ENCODE measurements at regions not wholly inside any gene's neighbourhood (a gene's known extent, or its start where the extent isn't known, plus 50 kb on each side); places are given as distances from the start of the nearest gene placed in this dataset.

DNA sequence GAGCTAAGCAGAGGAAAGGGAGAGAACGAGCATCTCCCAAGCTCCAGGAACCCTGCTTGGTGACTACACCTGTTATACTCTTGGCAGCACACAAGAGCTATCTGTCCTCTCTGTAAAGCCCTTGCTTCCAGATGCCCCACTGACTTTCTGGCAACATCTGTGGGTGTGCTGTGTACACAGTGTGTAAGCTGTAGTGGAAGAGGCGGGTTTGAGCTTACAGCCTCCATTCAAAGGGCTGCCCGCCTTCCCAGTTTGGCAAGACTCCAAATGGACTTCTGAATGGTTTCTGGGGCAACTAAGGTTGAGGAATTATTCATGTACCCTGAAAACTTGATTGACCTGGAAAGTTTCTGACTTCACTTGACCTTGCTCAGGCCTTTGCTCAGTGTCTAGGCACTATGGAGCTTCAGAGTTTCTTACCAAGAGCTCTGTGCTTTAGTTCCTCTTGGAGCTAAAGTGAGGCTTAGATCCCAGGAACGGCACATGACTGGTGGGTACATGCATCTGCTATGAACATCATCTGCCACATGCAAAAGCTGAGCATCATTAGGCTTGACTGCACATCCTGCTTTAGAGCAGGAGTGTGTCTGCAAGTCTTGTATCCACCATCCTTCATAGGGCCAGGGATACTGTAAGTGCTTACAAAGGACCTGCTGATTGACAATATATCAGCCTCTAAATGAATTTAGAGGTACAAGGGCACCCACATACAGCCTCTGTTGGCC, 290.9 kb upstream of the SIX2 start:
- no peak for DNase-seq

DNA sequence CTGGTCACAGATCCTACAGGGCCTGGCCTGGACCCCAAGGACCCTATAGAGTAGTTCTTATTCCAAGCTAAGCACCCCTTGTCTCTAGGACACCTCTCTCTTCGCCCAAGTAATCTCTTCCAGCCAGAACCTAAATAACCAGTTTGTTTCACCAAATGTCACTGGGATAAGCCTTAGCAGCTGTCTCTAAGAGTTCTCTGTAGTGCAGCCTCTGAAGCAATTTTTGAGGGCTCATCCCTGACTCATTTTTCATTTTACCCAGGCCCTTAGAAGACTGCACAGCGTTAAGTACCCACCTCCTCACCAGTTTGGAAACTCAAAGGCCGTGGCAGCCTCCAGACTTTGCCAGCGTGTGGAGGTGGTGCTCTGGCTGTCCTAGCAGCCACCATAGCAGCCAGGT, 290.1 kb upstream of the SIX2 start:
- DNase-seq, result no peak

DNA sequence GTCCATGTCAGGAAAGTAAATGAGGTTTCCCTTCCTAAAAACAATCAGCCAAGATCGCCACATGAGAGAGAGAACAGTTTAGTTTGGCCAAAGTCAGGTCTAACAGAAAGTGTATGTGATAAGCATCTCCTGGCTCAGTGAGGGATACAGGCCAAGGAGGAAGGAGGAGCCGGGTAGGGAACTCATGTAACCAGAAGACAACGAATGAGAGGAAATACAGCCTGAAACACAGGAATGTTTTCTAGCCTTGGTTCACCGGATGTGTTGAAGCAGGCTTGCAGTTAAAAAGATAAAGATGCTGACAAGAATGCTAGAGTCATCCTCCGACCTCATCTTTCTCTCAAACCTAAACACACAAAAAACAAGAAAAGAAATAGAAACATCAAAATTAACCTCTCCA, 283.9 kb upstream of the SIX2 start:
- peak; percentile 34 for DNase-seq

DNA sequence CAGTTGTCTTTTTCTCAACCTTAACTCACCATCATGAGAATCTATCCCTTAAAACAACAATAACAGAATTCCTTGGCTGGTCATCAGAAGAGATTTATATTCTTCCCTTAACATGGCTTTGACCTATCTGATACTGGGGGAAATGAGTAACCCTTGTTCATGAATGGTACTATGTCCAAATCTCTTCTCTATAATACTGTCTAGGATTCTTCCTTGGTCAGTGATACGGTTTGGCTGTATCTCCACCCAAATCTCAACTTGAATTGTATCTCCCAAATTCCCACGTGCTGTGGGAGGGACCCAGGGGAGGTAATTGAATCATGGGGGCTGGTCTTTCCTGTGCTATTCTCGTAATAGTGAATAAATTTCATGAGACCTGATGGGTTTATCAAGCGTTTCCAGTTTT, 282.0 kb upstream of the SIX2 start:
- DNase-seq, result no peak

DNA sequence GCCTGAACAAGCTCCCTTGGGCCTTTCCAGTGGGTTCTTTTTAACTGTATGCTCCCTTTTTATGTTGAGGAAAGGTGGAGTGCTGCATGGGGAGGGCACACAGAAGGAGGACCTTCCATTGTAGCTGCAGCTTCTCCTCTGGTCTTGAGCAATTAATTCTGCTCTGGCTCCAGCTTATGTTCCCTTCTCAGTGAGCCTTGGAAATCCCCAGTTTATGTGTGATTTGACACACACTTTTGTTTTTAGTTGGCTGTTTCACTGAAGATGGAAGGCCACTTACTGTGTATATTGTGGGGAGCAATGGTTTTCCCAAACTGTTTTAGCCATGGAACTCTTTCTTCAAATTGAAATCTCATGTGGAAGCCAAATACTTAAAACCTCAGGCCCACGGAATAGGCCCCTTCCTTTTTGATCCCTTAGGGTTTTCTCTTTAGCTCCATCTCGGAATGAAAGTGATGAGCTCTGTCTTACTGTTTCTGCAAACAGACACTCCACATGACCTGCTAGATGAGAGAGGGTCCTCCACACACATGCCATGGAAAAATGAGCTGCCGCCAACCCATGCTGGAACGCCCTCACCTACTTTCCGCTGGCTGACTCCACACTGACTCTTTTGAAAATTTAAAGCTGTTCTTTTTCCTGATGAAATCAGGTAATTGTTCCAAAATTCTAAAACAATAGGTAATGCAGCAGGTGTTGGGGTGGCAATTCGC, 280.9 kb upstream of the SIX2 start:
- no peak for DNase-seq

DNA sequence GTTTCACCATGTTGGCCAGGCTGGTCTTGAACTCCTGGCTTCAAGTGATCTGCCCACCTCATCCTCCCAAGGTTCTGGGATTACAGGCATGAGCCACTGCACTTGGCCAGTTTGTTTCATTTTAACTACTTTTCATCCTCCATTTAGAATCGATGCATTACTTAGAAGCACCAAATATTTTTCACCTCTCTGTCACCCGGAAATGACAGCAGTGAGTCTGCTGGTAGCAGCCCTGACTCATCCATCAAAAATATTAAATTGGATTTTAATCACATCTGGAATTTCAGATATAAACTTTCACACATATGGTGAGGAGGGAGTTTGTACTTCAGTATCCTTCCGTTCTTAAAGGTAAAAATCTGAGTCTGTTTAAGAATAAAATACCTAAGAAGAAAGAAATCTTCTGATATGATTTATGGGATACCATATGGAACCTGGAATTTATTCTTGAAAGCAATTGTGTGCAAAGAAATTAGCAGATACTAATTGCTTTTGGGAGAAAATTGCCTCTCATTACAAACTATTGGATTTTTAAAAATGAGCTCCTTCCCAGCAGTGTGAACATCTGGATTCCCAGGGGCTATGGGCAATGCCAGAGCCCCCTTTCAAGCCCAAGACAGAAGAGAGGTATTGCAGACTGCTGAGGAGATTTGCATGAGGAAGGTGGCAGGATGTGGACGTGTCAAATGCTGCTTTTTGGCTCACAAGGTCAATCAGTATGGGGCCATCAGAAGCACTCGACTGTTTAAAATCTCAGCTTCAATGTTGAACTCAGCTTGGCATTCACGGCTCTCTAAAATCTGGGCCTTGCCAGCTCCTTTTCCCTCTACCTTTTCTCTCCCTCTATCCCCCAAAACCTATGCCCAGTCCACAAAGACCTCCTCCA, 279.5 kb upstream of the SIX2 start:
- peak; percentile 69 for DNase-seq

DNA sequence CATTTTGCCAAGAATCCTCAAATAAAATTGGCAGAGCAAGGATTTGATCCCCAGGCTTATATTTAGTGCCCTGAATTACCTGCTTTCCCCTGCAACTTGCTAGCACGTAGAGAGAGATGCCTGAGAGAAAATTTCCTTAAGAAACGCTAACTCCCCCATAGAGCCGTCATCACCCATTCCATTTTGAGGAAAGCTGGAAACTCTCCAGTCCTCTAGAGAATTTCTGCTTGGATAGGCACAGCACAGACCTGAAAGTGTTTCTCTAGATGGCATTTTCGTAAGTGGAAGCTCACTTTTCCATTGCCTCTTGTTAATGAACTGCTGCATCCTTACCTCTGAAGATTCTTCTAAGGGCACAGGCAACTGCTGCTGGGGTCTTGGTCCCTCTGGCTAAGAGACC, 277.8 kb upstream of the SIX2 start:
- DNase-seq, result no peak

DNA sequence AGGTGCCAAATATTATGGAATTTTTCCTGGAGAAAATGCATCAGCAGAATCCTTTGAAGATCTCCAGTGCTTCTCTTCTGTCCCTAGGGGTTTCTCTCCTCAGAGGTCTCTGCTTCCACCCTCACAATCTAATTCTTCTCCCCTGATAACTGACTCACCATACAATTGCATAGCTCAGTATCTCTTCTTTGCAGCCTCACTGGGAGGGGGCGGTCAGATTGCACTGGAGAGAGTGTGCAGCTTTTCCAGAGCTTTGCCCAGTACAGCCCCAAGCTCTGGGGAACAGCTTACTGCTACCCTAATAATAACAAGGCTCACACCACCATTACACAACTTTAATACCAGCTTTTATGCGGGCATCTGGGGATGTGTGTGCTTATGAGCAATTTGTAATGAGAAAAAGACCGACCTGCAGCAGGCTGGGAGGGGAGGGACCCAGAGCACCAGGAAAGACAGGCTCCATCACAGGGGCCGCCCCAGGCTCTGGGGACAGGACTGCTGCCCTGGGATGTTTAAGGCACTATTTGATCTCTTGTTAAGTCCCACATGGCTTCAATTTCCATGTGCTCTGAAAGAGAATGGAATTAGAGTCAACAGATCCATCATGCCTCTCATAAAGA, 276.6 kb upstream of the SIX2 start:
- no peak for DNase-seq

DNA sequence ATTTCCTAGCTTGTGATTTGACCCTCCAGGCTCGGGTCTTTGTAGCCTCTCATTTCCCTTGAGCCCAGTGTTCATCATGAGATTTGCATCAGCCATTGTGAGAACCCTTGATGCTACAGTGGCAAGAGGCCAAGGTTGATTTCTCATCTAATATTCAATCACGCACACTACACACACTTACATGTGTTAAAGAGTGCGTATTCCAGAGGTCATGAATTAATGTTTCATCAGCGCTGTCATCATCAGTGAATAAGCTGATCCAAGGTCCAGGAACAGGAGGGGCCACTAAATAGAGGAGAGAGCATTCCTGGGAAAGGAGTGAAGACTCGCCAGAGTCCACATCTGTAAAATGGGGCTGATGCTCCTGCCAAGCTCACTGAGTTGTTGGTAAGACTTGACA, 276.1 kb upstream of the SIX2 start:
- peak; percentile 82 for DNase-seq

DNA sequence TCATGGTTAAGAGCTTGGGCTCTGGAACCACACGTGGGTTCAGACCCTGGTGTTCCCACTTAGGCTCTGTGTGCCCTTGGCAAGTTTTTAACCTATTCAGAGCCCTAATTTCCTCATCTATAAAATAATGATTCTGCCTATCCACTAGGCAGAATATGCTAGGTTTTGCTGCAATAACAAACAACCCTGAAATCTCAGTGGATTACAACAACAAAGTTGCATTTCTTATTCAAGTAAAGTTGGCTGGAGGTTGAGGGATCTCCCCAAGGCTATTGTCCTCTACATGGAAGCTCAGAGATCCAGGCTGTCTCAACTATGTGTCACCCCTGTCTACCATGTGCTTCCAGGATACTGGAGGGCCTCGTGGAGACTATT, 275.4 kb upstream of the SIX2 start:
- no peak for DNase-seq

DNA sequence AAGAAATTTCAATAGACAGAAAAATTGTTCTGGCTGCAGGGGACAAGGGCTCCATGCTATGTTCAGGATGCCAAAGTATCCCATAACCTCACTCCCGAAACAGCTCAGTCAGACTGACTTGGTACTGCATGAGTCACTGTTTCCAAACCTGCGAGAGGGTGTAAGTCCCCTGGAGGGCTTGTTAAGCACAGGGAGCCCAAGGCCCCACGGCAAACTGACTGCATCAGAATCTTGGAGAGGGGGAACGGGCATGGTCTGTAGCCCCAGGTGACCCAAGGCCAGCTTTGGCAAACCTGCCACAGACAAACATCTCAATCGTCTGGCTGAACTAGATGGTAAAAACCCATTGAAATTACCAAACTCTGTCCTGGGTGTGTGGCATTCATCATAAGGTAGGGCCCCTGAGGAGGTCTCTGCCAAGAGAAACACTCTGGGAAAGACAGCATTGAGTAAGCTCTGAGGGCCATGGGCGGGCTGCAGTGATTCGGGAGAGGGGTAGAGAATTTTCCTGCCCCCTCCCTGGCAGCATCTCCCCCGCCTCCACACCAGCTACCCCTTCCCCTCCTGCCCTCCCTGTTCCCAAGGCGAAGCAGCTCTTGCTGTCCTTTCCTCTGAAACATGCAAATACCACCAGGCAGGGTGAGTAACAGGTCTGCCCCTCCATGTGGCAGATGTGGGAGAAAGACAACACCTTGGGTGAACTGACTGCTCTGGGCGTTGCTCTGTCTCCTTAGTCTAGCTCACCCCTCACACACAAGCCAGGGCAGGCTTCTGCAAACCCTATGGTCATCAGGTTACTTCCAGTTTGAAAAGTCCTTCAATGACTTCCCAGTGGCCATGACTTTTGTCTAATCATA, 274.7 kb upstream of the SIX2 start:
- DNase-seq, result peak; percentile 66

DNA sequence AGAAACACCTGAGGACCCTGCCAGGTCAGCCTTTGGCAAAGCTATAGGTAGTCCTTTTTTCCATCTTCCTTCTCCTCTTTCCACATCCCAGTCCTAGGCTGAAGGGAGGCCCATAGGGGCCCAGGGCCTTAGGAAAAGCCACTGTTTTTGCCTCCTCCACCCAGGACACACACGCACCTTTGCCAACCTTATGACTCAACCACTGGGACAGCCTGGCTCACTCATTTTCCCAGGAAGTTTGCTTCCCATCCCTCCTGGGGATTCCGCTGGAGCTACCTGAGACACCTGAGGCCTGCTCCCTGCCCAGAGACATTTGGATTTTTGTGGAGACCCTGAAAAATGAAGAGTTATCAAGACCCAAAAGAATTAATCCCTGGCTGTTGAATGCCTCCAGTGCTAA, 273.4 kb upstream of the SIX2 start:
- no peak for DNase-seq

DNA sequence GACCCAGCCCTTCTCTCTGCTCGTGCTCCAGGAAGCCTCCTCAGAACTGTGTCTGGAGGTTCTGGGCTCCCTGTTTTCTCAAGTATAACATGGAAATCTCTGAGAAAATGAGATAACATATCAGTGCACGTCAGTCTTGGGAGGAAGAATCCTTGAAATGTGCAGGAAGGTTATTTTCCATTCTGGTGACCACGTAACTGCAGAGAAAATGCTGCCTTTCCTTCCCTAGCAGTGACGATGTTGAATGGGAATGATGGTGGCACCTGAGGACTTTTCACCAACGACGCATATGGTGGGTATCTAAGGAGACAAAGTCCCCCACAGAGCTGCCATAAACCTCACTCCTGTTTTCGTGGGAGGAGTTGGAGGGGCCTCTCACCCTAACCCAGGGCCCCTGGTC, 272.1 kb upstream of the SIX2 start:
- no peak for DNase-seq

DNA sequence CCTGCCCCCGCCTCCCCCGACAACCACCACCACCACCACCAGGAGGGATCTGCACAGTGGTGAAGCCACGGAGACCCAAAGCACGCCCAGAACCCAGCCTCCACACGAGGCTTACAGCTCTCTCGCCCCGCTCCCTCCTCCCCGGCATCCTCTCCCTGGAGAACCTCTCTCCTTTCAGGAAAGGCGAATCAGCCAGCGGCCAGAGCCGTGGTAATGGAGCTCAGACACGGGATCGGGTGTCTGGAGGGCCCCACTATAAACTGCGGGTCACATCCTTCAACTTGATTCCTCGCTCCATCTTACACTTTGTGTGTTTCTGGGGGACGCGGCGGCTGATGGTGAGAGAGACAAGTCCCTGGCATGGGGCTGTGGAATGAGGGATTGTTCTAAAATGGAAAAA, 271.5 kb upstream of the SIX2 start:
- no peak for DNase-seq

DNA sequence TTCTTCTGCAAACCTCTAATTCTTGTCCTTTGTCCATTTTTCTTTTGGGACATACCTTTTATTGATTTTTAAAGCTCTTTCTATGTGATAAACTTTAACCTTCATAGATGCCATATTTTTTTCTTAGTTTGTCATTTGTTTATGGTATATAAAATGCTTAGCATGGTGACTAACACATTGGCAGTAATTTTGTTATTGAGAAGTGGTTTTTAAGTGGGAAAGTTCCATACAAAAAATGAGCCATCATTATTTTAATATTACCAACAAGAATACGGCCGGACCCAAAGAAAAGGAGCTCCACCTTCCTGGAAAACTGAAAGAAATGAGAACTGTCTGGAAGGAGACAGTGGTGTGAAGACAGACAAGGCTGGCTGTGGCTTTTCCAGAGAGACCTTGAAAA, 270.1 kb upstream of the SIX2 start:
- DNase-seq, result no peak

DNA sequence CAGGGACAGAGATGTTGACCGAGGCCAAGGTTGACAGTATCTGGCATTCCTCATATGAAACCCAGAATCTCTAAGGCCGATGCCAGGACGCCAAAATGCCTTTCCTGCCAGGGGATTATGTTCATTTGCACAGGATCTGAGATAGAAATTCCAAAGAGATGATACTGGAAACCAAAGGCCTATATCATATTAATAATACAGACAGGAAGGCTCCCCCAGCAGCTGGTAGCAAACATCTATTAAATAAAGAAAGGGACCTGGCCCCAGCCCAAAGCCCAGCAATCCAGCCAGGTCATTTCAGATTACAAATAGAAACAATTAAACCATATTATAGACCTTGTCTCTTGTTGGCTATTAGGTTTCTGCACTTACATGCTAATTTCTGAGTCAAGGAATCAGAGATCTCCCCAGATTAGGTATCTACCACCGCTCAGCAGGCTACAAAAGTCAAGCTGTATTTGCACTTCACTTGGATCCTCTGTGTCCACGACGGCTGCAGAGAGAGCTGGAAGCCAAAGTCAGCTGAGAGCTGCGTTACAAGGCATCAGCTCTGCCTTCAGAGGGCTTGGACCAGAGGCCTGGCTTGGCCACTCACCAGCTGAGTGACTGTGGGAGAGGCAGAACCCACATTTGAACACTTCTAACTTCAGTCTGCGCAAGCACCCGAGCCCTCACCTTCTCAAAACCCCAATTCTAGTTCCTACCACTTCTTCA, 269.3 kb upstream of the SIX2 start:
- no peak for DNase-seq

DNA sequence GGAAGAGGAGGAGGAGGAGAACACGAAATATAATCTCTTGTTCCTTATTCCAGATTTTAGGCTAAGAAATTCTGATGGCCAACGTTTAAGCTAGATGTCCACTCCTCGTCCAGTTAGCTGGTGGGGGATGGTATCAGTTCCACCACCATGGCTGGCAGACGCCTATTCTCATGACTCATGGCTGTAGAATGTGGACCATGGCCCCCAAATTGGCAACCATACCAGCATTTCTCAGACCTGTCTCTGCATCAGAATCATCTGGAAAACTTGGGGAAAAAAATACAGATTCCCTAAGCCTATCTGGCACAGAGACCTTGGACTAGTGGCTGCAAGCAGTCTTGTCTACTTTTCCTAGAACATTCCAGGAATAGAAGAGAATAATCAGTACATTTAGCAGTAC, 267.7 kb upstream of the SIX2 start:
- no peak for DNase-seq

DNA sequence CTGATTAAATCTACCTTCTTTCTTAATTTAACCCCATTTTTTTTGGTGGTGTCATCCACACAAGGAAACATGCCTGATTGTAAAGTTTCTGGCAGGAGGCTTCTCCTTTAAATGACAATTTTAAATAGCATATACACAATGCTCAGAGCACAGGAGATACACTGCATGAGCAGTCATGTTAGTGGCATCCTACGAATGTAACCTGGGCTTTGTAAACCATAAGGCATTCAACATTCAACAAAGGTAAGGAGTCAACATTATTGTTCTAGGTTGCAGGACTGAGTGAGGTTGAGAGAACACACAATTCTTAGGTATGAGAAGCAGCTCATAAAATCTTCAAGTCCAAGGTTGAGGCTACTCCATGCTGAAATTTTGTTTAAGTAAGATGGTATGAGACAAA, 266.6 kb upstream of the SIX2 start:
- no peak for DNase-seq

DNA sequence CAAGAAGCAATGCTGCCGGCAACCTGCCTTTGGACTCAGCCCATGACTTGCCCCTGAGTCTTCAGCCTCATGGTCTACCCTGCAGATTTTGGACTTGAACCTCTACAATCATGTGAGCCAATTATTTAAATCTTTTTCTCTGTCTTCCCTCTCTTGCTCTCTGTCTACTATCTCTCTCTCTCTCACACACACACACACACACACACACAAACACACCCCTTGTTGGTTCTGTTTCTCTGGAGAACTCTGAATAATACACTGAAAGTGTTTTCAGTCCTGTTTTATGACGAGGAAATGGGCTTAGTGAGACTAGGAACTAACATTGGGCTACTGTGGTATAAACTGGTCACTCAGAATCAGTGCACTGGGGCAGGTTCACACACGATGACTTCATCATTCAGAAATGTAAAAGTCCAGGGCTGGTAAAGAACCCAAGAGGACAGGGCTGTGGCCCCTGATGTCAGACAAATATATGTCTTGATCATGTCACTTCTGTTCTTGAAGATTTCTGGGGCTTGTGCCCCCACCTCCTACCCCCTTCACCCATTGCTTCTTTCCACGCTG, 266.1 kb upstream of the SIX2 start:
- no peak for DNase-seq

DNA sequence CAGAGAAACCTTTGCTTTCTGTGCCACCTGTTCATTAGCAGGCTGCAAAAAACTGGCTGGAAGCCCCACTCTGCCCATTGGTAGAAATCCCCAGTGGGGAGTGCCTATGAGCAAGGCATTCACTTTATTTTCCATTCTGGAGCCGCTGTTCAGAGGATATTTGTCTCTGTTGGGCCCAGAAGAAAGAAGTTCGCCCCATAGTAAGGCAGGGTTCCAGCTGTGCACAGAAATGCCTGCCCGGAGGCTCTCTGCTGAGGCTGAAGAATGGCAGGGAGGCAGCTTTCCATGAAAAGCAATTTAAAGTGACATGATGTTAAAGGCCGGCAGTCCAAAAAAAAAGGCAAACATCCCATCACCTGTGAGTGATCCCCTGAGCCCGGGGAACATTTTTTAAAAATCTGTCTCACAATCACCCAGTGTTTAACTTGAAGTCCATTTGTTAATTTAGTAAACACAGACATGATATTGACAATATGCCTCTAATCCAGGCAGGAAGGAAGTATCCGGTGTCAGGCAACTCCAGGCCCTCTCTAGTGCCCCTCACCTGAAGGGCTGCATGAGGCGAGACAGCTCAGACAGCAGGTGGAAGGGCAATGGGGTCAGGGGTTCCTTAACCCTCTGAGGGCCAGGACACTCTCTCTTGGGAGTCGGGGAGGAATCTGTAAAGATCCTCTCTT, 265.1 kb upstream of the SIX2 start:
- no peak for DNase-seq

Data from fibroblast of upper back skin (primary cell).